Large intestine (tissue), 3 donors: ENCODE measurements at regions not wholly inside any gene's neighbourhood (a gene's known extent, or its start where the extent isn't known, plus 50 kb on each side); places are given as distances from the start of the nearest gene placed in this dataset.
A peak's percentile ranks its signal among the peaks of the same experiment; 100 is the strongest.
"Not testable (repeated sequence)": the region's sequence is repeated elsewhere in the genome, so short reads cannot be mapped to it uniquely, and the experiment has no call there.

Experiments used
- DNase-seq, 2 donors: peaks; one replicate each; pipeline versions ENCODE4 v3.0.0 to v3.0.0-alpha.2; 2013
- H3K27ac ChIP-seq: one replicate; pipeline ENCODE4 v1.5.1; 2013; ENCODE audit warnings: low read length
- H3K27me3 ChIP-seq: 2 replicates; pipeline ENCODE4 v1.6.1; 2013; ENCODE audit warnings: low read length; ENCODE audit not compliant: control insufficient read depth, insufficient read depth
- H3K36me3 ChIP-seq: 2 replicates; pipeline ENCODE4 v1.6.1; 2013; ENCODE audit warnings: low read length; ENCODE audit not compliant: control insufficient read depth, insufficient read depth
- H3K4me1 ChIP-seq: one replicate; pipeline ENCODE4 v1.6.1; 2013; ENCODE audit warnings: low read length; ENCODE audit not compliant: control insufficient read depth, insufficient read depth
- H3K4me3 ChIP-seq: one replicate; pipeline ENCODE4 v1.5.1; 2013; ENCODE audit warnings: low read length
- H3K9me3 ChIP-seq: one replicate; pipeline ENCODE4 v1.6.1; 2013; ENCODE audit warnings: mild to moderate bottlenecking, low read depth, low read length, moderate library complexity; ENCODE audit not compliant: control insufficient read depth
- WGBS: methylation state at CpG from one replicate; pipeline ENCODE4 v1.1.5; 2013; ENCODE audit warnings: low lambda C conversion rate; ENCODE audit not compliant: insufficient coverage; 5-methylcytosine and 5-hydroxymethylcytosine counted together

DNA sequence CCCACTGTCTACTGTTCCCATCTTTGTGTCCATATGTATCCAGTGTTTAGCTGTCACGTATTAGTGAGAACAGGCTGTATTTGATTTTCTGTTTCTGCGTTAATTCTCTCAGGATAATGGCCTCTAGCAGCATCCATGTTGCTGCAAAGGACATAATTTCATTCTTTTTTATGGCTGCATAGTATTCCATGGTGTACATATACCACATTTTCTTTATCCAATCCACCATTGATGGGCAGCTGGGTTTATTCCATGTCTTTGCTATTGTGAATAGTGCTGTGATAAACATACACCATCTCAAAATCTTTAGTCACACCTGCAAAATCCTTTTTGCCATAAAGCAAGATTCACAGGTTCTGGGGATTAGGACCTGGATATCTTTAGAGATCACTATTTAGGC lies 334.4 kb upstream of the CLINT1 start:
- DNase-seq, H3K4me3 ChIP-seq, H3K27ac ChIP-seq, H3K9me3 ChIP-seq, H3K4me1 ChIP-seq, H3K27me3 ChIP-seq, H3K36me3 ChIP-seq: not testable (repeated sequence)
- WGBS: 100% methylated on average over 2 of the region's 2 CpGs

- H3K4me1 ChIP-seq: peaks cover 10% of the 10 kb centered on the region
- H3K9me3 ChIP-seq: no peaks in the 10 kb centered on the region
- no peak overlapping the region for H3K4me3 ChIP-seq
- no peak overlapping the region for H3K27ac ChIP-seq
- no peak for DNase-seq
- no peaks in the 10 kb centered on the region for H3K36me3 ChIP-seq
- H3K27me3 ChIP-seq: no peaks in the 10 kb centered on the region
- WGBS: no CpG with 5 or more reads among the region's 4 CpGs
Measured at GRCh38 chr5:158180407-158180806, 321.5 kb upstream of the CLINT1 start.

DNA sequence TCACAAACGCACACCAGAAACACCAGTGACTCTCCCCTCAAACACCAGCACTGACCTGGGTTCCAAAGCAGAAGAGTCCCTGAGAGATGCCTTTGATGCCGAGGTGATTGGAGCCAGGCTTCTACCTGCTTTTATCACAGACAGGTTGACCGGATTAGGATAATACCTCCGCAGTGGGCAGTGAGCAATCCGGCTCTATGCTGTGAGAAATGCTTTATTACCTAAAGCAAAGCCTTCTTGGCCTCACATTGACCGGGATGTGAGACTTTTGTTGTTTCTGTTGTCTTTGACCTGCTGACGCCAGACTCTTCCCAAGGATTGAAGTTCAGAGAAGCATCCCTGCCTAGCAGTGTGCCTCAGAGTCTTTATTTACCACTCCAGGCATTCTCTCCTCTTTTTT lies 320.3 kb upstream of the CLINT1 start:
- no CpG with 5 or more reads among the region's 7 CpGs for WGBS
- H3K4me3 ChIP-seq: no peak overlapping the region
- no peak for DNase-seq
- H3K4me1 ChIP-seq: peaks cover 11% of the 10 kb centered on the region
- H3K27me3 ChIP-seq: no peaks in the 10 kb centered on the region
- H3K36me3 ChIP-seq: no peaks in the 10 kb centered on the region
- no peaks in the 10 kb centered on the region for H3K9me3 ChIP-seq
- no peak overlapping the region for H3K27ac ChIP-seq

GRCh38 chr5:158178535-158178934 lies 319.6 kb upstream of the CLINT1 start:
- peaks cover 11% of the 10 kb centered on the region for H3K4me1 ChIP-seq
- 40% methylated on average over 1 of the region's 6 CpGs for WGBS

DNA sequence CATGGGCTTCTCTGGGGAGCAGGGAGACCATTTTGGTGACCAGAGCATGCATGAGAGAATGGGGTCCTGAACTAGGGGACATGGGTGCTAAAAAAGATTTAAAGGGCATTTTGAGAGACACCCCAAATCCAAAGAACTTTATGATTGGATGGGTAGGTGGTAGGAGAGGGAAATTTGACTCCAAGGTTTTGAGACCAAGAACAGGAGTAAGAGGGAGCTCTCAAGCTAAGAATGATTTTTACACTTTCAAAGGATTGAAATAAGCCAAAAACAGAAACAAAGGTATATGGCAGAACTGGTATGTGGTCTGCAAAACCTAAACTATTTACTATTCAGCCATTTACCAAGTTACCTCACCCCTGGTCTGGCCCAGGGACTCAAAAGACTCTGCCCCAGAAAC lies 318.2 kb upstream of the CLINT1 start:
- Histone ChIP-seq H3K36me3 (no peaks in the 10 kb centered on the region), H3K27ac (no peak overlapping the region), H3K27me3 (no peaks in the 10 kb centered on the region), H3K4me3 (no peak overlapping the region), H3K4me1 (peaks cover 11% of the 10 kb centered on the region), H3K9me3 (no peaks in the 10 kb centered on the region)
- no peak for DNase-seq

More at GRCh38 chr5:158178535-158178934, 319.6 kb upstream of the CLINT1 start:
- Histone ChIP-seq H3K27me3 (no peaks in the 10 kb centered on the region), H3K36me3 (no peaks in the 10 kb centered on the region), H3K4me3 (no peak overlapping the region), H3K27ac (no peak overlapping the region), H3K9me3 (no peaks in the 10 kb centered on the region)
- DNase-seq: no peak

DNA sequence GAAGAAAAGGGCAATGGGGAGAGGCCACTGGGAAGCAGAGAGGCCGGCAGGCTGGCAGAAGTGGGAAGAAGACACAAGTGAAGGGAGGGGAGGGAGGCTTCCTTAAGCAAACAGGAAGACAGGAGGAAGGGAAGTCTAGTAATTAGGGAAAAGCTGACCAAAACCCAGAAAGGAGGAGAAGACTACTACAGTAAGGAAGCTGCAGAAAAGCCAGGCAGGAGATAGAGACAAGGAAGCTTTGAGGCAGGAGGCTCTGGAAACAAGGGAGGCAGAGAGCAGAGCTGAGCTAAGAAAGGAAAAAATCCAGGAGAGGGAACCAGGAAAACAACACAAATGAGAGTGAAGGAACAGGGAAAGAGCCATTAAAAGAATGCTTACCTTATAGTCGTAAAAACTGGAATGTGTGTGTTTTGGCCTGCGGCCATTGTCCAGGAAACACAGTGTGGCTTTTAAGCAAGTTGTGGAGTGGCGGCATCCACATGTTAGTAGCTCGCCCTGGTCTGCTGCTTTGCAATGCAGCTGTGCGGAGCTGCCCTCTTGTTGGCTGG lies 317.1 kb upstream of the CLINT1 start:
- H3K36me3 ChIP-seq: no peaks in the 10 kb centered on the region
- peaks cover 11% of the 10 kb centered on the region for H3K4me1 ChIP-seq
- no peak overlapping the region for H3K27ac ChIP-seq
- H3K9me3 ChIP-seq: no peaks in the 10 kb centered on the region
- H3K4me3 ChIP-seq: no peak overlapping the region
- no peaks in the 10 kb centered on the region for H3K27me3 ChIP-seq
- no peak for DNase-seq
- 0% methylated on average over 1 of the region's 6 CpGs for WGBS

DNA sequence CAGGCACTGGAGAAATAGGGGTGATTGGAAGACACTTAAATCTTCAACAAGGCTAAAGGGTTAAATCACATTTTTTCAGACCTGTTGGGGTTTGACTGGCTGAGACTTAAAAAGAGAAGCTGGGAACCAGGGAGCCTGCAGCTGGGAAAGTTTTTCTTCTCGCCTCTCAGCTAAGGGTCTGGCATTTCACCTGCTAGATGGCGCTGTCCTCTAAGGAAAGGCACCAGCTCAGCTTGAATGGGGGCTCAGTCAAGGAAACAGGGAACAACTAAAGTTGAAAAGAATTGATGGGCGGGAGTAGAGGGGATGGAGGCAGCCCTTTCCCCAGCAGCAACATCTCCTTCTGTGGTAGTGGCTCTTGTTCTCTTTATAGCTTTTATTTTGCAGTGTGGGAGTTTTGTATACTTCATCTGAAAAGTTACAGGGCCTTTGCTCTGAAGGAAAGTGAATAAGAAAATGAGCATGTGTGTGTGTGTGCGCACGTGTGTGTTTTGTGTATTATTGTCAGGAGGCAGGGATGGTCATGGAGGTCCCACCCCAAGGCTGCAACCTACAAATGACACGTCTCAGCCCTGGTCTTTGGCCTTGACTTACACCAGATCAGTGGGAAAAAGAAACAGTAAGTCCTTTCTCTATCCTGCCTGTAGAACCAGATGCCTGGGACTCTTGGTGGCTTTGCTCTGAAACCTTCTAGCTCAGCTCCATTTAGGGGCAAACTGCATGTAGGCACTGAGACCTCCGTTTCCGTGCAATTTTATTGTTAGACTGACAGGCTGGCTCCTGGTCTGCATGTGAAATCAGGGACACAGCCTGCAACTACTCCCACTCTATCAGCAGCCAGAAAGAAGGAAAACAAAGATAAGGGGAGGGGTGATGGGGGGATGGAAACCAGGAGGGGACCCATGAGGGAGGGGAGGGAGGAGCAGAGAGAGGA lies 316.2 kb upstream of the CLINT1 start:
- Histone ChIP-seq H3K36me3 (no peaks in the 10 kb centered on the region), H3K27ac (no peak overlapping the region), H3K9me3 (no peaks in the 10 kb centered on the region), H3K4me1 (peaks cover 13% of the 10 kb centered on the region), H3K4me3 (no peak overlapping the region), H3K27me3 (no peaks in the 10 kb centered on the region)
- WGBS: no CpG with 5 or more reads among the region's 8 CpGs
- DNase-seq: peak; percentile 39 to 52

DNA sequence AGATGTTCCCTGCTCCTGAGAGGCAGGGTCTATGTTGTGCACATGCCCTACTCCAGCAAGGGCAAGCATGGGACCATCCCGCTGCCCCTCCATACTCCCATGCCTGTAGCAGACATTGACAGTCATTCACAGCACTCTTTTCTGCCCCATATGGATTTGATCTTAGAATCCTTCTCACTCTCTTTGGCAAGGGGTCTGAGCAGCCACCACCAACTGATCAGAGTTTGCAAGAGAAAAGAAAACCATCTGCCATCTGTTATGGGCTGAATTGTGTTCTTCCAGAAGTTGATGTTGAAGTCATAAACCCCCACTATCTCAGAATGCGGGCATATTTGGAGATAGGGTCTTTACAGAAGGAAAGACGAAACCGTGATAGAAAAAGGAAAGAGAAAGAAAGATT lies 315.1 kb upstream of the CLINT1 start:
- Histone ChIP-seq H3K4me1 (peaks cover 18% of the 10 kb centered on the region), H3K4me3 (no peak overlapping the region), H3K27me3 (no peaks in the 10 kb centered on the region), H3K9me3 (no peaks in the 10 kb centered on the region), H3K36me3 (no peaks in the 10 kb centered on the region), H3K27ac (no peak overlapping the region)
- no peak for DNase-seq
- 100% methylated on average over 2 of the region's 4 CpGs for WGBS

DNA sequence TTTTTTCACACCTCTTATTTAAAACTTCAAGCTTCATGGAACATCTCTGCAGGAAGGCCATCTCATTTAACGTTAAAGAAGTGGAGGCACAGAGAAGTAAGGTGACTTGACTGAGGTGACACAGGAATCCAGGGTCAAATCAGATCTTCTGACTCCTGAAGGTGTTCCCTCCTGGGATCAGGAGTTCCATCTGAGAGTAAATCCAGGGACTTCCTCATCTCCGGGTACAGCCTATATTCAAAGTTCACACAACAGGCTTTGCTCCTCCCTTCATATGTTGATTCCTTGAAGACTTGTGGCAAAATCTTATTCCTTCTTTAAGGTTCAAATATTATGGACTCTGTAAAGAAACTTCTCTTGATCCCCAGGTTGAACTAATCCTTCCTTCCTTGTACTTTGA lies 313.1 kb upstream of the CLINT1 start:
- no peaks in the 10 kb centered on the region for H3K27me3 ChIP-seq
- WGBS: 43% methylated on average over 1 of the region's 2 CpGs
- H3K4me3 ChIP-seq: no peak overlapping the region
- H3K27ac ChIP-seq: no peak overlapping the region
- no peaks in the 10 kb centered on the region for H3K9me3 ChIP-seq
- peaks cover 18% of the 10 kb centered on the region for H3K4me1 ChIP-seq
- no peaks in the 10 kb centered on the region for H3K36me3 ChIP-seq
- peak; percentile 12 to 39 for DNase-seq

DNA sequence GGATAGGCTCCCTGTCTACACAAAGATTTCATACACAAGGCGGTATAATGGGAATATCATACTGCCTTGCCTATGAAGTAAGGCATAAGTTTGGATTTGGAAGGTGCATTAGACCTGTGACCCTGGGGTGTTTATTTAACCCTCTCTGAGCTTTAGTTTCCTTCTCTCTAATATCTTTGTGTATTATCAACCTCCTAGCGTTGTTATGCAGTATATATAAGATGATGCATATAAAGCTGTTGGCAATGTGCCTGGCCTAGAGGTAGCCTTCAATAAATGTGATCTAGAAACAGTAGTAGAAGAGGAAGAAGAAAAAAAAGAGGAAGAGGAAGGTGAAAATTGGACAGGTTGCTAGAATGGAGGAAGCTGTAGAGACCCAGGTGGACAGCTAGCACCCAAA lies 311.6 kb upstream of the CLINT1 start:
- no peak for DNase-seq
- no peak overlapping the region for H3K27ac ChIP-seq

DNA sequence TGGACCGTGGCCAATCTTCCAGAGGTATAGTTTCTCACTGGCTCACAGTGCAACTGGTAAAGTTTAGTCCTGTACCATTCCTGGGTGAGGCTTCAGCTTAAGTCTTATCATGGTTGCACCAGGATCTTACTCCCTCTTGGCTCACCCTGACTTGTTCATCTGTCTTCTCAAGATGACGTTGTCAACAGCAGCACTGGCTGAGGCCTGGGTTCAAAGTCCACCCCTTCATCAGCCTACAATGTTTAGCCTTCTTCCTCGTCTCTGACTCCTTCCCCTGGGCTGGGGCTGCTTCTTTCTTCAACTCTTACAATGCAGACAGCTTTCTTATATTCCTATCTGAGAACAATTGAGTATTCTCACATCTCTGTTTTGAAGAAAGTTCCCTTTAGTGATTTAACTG lies 311.1 kb upstream of the CLINT1 start:
- Histone ChIP-seq H3K4me1 (peaks cover 7% of the 10 kb centered on the region), H3K4me3 (no peak overlapping the region), H3K27me3 (no peaks in the 10 kb centered on the region), H3K27ac (no peak overlapping the region), H3K9me3 (no peaks in the 10 kb centered on the region), H3K36me3 (no peaks in the 10 kb centered on the region)
- no CpG with 5 or more reads among the region's 3 CpGs for WGBS
- peak; percentile 43 to 75 for DNase-seq

More for the DNA sequence above, 311.6 kb upstream of the CLINT1 start:
- Histone ChIP-seq H3K4me1 (peaks cover 10% of the 10 kb centered on the region), H3K36me3 (no peaks in the 10 kb centered on the region), H3K27me3 (no peaks in the 10 kb centered on the region), H3K9me3 (no peaks in the 10 kb centered on the region), H3K4me3 (no peak overlapping the region)
- WGBS: 73% methylated on average over 2 of the region's 2 CpGs
